Vagina (tissue), 2 donors: ENCODE measurements at regions not wholly inside any gene's neighbourhood (a gene's known extent, or its start where the extent isn't known, plus 50 kb on each side); places are given as distances from the start of the nearest gene placed in this dataset.

ENCODE experiments used
- DNase-seq, 2 donors: peaks; one replicate each; pipeline ENCODE4 v3.0.0-alpha.2; 2017; ENCODE audit errors: extremely low spot score in 2 of 2
- H3K27ac ChIP-seq: fragments of 200-600 bp; sonication (generic); one replicate; pipeline ENCODE4 v1.5.1; 2019
- H3K27me3 ChIP-seq: fragments of 200-600 bp; sonication (generic); one replicate; pipeline ENCODE4 v1.5.1; 2019
- H3K36me3 ChIP-seq, 2 donors: fragments of 200-600 bp; sonication (generic); one replicate each; pipeline ENCODE4 v1.5.1; 2017 to 2019
- H3K4me1 ChIP-seq: fragments of 200-600 bp; sonication (generic); one replicate; pipeline ENCODE4 v1.5.1; 2019
- H3K4me3 ChIP-seq, 2 donors: fragments of 200-600 bp; sonication (generic); 1 replicate in 1 of 2; 2 replicates in 1 of 2; pipeline ENCODE4 v1.5.1; 2016 to 2019
- H3K9me3 ChIP-seq: fragments of 200-600 bp; sonication (generic); one replicate; pipeline ENCODE4 v1.5.1; 2019
- CTCF ChIP-seq, 3 experiments: fragments of 450-650 bp in 2 of 3; fragments of 200-600 bp in 1 of 3; sonication (generic) in 1 of 3; IDR thresholded peaks; one replicate each; pipeline ENCODE4 v1.5.1; 2017 to 2019; ENCODE audit warnings: antibody characterized with exemption in 3 of 3, mild to moderate bottlenecking in 2 of 3, moderate library complexity in 2 of 3
- POLR2A ChIP-seq, 2 donors: fragments of 450-650 bp; IDR thresholded peaks; one replicate each; pipeline ENCODE4 v1.6.1; 2017; ENCODE audit warnings: antibody characterized with exemption in 2 of 2, mild to moderate bottlenecking in 2 of 2, moderate library complexity in 2 of 2
- POLR2AphosphoS5 ChIP-seq, 2 donors: sonication (generic); formaldehyde crosslinking; IDR thresholded peaks; one replicate each; pipeline ENCODE4 v1.9.0; 2017; ENCODE audit warnings: antibody characterized with exemption in 2 of 2, mild to moderate bottlenecking in 2 of 2, low read depth in 1 of 2; ENCODE audit not compliant: insufficient read depth in 1 of 2
- intact Hi-C: fragments of 100-400 bp; cut with DNase I; formaldehyde crosslinking; loops from one replicate; pipeline ENCODE4 v1.15.1; 2023

DNA sequence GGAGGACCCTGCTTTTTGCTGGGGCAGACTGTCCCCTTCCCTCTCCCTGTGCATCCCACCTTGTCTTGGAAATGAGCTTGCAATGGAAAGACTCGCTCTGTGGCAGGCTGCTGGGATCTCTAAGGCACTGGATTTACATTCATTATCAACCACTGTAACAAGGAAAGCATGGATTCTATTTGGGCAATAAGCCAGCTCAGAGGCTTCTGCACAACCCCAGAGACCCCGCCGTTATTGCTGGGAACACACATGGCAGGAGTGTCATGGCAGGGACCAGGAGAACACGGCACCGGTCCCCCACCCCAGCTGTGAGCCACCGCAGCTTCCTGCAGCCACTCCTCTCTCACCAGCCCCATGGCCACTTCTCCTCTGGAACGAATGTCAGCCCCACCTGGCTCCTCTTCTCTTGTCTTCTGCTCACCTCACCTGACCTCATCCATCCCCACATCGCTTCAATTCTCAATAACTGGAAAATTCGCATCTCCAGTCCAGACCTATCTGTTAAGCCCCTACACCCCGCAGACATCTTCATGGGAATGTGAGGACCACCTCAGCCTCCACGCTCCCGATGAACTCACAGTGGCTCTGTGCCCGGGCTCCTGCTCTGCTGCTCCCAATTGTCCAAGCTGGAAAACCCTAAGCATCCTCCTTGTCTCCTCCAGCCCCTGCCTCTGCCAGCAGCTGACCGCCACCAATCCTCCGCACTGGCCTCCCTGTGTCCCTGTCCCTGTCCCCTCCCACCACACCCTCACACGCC lies 181.5 kb downstream of the USP12 start:
- intact Hi-C loops, result loop anchor here (5.0 kb wide), 1 partner anchor 287 kb away; no protein-coding TSS in a partner anchor
- no peak overlapping the region for H3K4me3 ChIP-seq
- no peak for TF ChIP-seq CTCF (IDR thresholded peaks at IDR 0.05)
- TF ChIP-seq POLR2A (IDR thresholded peaks at IDR 0.05), result no peak
- TF ChIP-seq POLR2AphosphoS5 (IDR thresholded peaks at IDR 0.05; ENCODE audit: insufficient read depth in 1 of 2, low read depth in 1 of 2), result no peak
- no peaks in the 10 kb centered on the region for H3K9me3 ChIP-seq
- DNase-seq, result no peak
- no peak overlapping the region for H3K27ac ChIP-seq
- no peaks in the 10 kb centered on the region for H3K27me3 ChIP-seq
- H3K4me1 ChIP-seq, result peaks cover 15% of the 10 kb centered on the region
- no peaks in the 10 kb centered on the region for H3K36me3 ChIP-seq

DNA sequence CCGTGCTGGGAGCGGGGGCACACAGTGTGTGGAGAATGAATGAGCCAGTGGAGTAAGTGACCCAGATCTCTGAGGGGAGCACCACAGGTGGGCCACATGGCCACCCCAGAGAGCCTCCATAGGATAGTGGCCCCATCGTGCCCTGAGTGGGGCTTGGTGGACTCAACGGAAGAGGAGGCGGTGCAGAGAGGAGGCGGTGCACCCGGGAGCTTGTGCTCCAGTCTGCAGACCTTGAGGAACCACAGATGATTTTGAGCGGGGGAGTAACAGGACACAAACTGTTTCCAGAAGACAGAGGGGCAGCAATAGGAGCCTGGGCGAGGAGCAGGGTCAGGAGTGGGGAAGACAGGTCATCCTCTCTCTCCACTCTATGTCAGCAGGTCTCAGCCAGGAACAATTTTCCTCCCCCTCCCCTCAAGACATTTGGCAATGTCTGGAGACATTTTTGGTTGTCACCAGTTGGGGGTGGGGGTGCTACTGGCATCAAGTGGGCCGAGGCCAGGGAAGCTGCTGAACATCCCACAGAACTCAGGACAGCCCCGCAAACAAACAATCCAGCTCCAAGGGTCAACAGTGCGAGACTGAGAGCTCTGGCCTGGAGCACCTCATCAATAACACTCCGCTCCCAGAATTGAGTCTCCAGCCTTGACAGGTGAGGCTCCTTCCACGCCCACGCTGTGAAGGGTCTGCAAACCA lies 182.2 kb downstream of the USP12 start:
- H3K4me3 ChIP-seq, result no peak overlapping the region
- H3K9me3 ChIP-seq, result no peaks in the 10 kb centered on the region
- H3K27me3 ChIP-seq, result no peaks in the 10 kb centered on the region
- no peak overlapping the region for H3K27ac ChIP-seq
- no peak for DNase-seq
- peaks cover 23% of the 10 kb centered on the region for H3K4me1 ChIP-seq
- no peaks in the 10 kb centered on the region for H3K36me3 ChIP-seq
- TF ChIP-seq CTCF (IDR thresholded peaks at IDR 0.05) (no peak), POLR2A (IDR thresholded peaks at IDR 0.05) (no peak), POLR2AphosphoS5 (IDR thresholded peaks at IDR 0.05; ENCODE audit: insufficient read depth in 1 of 2, low read depth in 1 of 2) (no peak)
- intact Hi-C loops, result loop anchor here (5.0 kb wide), 1 partner anchor 288 kb away; no protein-coding TSS in a partner anchor

GRCh38 chr13:26988059-26988769 lies 183.4 kb downstream of the USP12 start:
- intact Hi-C loops, result loop anchor here (5.0 kb wide), 1 partner anchor 289 kb away; no protein-coding TSS in a partner anchor
- no peaks in the 10 kb centered on the region for H3K9me3 ChIP-seq
- H3K36me3 ChIP-seq, result no peaks in the 10 kb centered on the region
- no peak for DNase-seq
- peaks cover 30% of the 10 kb centered on the region for H3K4me1 ChIP-seq
- TF ChIP-seq CTCF (IDR thresholded peaks at IDR 0.05), result no peak
- TF ChIP-seq POLR2AphosphoS5 (IDR thresholded peaks at IDR 0.05; ENCODE audit: insufficient read depth in 1 of 2, low read depth in 1 of 2), result no peak
- TF ChIP-seq POLR2A (IDR thresholded peaks at IDR 0.05), result no peak
- H3K4me3 ChIP-seq, result no peak overlapping the region
- H3K27me3 ChIP-seq, result no peaks in the 10 kb centered on the region
- no peak overlapping the region for H3K27ac ChIP-seq

DNA sequence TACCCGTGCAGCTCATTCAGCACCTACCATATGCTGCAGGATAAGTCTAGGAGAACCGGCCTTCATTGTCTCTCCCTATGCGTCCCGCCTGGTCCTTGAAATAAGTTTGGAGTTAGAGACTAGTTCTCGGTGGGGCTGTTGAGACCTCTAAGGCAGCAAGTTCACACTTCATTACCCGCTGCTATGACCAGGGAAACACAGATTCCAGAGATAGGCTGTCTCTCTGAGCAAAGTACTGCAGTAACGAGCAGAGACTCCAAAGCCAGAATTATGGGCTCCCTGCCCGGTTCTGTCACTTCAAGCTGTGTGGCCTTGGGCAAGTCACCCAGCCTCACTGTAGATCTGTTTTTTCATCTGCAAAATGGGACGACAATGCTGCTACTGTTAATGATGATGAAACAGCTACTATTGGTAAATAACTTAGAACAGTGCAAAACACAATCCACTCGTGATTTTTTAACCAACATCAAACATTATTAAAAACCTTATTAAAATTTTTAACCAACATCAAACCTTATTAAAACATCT lies 184.1 kb downstream of the USP12 start:
- peaks cover 25% of the 10 kb centered on the region for H3K4me1 ChIP-seq
- no peaks in the 10 kb centered on the region for H3K36me3 ChIP-seq
- no peak overlapping the region for H3K4me3 ChIP-seq
- H3K27me3 ChIP-seq, result no peaks in the 10 kb centered on the region
- intact Hi-C loops, result loop anchor here (5.0 kb wide), 1 partner anchor 290 kb away; no protein-coding TSS in a partner anchor
- no peak overlapping the region for H3K27ac ChIP-seq
- no peak for TF ChIP-seq POLR2A (IDR thresholded peaks at IDR 0.05)
- no peak for TF ChIP-seq POLR2AphosphoS5 (IDR thresholded peaks at IDR 0.05; ENCODE audit: insufficient read depth in 1 of 2, low read depth in 1 of 2)
- no peak for TF ChIP-seq CTCF (IDR thresholded peaks at IDR 0.05)
- DNase-seq, result no peak
- H3K9me3 ChIP-seq, result no peaks in the 10 kb centered on the region
